Left ventricle myocardium inferior (tissue), 1 donor: ENCODE measurements at regions not wholly inside any gene's neighbourhood (a gene's known extent, or its start where the extent isn't known, plus 50 kb on each side); places are given as distances from the start of the nearest gene placed in this dataset.

Source experiments
- DNase-seq: peaks from one replicate; pipeline ENCODE4 v3.0.0-alpha.2; 2020
- H3K27ac ChIP-seq: fragments of 200-600 bp; replicated peaks from 2 replicates; pipeline ENCODE4 v1.8.0; 2021
- H3K27me3 ChIP-seq: fragments of 200-600 bp; 2 replicates; pipeline ENCODE4 v1.8.0; 2021; ENCODE audit warnings: low read depth
- H3K36me3 ChIP-seq: fragments of 200-600 bp; 2 replicates; pipeline ENCODE4 v1.8.0; 2021
- H3K4me1 ChIP-seq: fragments of 200-600 bp; 2 replicates; pipeline ENCODE4 v1.8.0; 2021
- H3K4me3 ChIP-seq: fragments of 200-600 bp; 2 replicates; pipeline ENCODE4 v1.8.0; 2021; ENCODE audit warnings: mild to moderate bottlenecking, moderate library complexity
- H3K9me3 ChIP-seq: fragments of 200-600 bp; replicated peaks from 2 replicates; pipeline ENCODE4 v1.8.0; 2021
- intact Hi-C: fragments of 100-400 bp; cut with micrococcal nuclease; formaldehyde crosslinking; loops from one replicate; pipeline ENCODE4 v1.11.0; 2022
- TF ChIP-seq, protein P1 (sequence below): fragments of 200-600 bp; IDR thresholded peaks from 2 replicates; pipeline ENCODE4 v1.8.0; 2021; ENCODE audit warnings: antibody characterized with exemption, mild to moderate bottlenecking, borderline replicate concordance
- donor health status: DM: no; HTN: yes; CAD: no; lungs with severe emphysema.

- no peaks in the 10 kb centered on the region for H3K36me3 ChIP-seq
- TF ChIP-seq, protein P1, sequence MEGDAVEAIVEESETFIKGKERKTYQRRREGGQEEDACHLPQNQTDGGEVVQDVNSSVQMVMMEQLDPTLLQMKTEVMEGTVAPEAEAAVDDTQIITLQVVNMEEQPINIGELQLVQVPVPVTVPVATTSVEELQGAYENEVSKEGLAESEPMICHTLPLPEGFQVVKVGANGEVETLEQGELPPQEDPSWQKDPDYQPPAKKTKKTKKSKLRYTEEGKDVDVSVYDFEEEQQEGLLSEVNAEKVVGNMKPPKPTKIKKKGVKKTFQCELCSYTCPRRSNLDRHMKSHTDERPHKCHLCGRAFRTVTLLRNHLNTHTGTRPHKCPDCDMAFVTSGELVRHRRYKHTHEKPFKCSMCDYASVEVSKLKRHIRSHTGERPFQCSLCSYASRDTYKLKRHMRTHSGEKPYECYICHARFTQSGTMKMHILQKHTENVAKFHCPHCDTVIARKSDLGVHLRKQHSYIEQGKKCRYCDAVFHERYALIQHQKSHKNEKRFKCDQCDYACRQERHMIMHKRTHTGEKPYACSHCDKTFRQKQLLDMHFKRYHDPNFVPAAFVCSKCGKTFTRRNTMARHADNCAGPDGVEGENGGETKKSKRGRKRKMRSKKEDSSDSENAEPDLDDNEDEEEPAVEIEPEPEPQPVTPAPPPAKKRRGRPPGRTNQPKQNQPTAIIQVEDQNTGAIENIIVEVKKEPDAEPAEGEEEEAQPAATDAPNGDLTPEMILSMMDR: no peak
- intact Hi-C loops: no loop called here
- DNase-seq: no peak
- no peak overlapping the region for H3K4me3 ChIP-seq
- no peaks in the 10 kb centered on the region for H3K4me1 ChIP-seq
- no peak overlapping the region for H3K27ac ChIP-seq
- no peaks in the 10 kb centered on the region for H3K27me3 ChIP-seq
- H3K9me3 ChIP-seq: no peaks in the 10 kb centered on the region
Measured at GRCh38 chr18:41630232-41630886, 324.7 kb upstream of the PIK3C3 start.

- Histone ChIP-seq H3K4me1 (no peaks in the 10 kb centered on the region), H3K36me3 (no peaks in the 10 kb centered on the region), H3K4me3 (no peak overlapping the region), H3K27me3 (no peaks in the 10 kb centered on the region), H3K9me3 (no peaks in the 10 kb centered on the region), H3K27ac (no peak overlapping the region)
- TF ChIP-seq, protein P1: no peak
- no peak for DNase-seq
- intact Hi-C loops: no loop called here
Measured at GRCh38 chr18:41624460-41624859, 330.6 kb upstream of the PIK3C3 start.

DNA sequence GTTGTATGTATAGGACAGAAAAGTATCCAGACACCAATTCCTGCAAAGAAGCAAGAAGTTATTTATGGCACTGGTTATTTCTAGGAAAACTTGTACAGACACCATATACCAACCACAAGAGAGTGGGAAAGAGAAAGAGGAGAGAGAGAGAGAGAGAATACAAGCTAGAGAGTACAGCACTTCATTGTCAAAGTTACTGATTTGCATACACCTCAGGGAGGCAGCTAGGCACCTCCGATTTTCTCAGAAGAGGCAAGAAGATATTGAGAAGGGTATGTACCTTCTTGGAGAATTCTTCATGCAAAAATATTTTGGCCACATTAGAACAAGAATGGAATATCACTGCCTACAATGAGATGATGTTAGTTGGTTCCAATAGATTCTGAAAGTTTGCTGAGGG, 333.9 kb upstream of the PIK3C3 start:
- Histone ChIP-seq H3K4me3 (no peak overlapping the region), H3K9me3 (no peaks in the 10 kb centered on the region), H3K4me1 (no peaks in the 10 kb centered on the region), H3K27ac (no peak overlapping the region), H3K36me3 (no peaks in the 10 kb centered on the region), H3K27me3 (no peaks in the 10 kb centered on the region)
- DNase-seq: no peak
- intact Hi-C loops: no loop called here
- TF ChIP-seq, protein P1: no peak

DNA sequence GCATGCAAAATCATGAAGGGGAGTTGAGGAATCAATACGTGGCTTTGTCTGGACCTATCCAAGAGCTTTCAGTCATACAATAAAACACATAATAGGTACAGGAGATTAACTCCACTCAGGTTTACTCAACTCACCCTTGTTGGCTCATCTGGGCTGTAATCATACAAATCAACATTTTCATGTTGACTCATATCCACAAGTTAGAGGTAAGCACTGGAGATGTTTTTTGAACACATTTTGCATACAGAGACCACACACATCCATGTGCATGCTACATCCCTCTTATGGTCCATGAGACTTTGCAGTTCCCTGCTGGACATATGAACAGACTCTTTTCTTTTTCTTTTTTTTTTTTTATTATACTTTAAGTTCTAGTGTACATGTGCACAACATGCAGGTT, 336.9 kb upstream of the PIK3C3 start:
- no peak for DNase-seq
- no peaks in the 10 kb centered on the region for H3K36me3 ChIP-seq
- intact Hi-C loops: no loop called here
- H3K27me3 ChIP-seq: no peaks in the 10 kb centered on the region
- no peak overlapping the region for H3K27ac ChIP-seq
- H3K9me3 ChIP-seq: no peaks in the 10 kb centered on the region
- H3K4me3 ChIP-seq: no peak overlapping the region
- H3K4me1 ChIP-seq: no peaks in the 10 kb centered on the region
- TF ChIP-seq, protein P1: no peak

DNA sequence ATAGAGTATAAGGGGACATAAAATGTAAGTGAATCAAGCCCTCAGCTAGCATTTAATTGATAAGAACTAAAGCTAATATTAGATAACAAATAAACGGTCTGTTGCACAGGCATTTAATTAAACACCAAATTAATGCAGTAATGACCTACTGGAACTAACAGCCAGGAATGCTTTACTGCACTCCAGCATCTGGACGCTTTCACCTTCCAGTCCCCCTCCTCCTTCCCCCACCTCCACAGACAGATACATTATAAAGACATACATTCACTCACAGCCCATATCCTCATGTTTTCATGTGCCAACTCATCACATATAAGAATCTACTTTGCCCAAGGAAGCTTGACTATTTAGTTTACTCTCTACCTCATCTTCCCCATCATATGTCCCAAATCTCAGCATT, 337.4 kb upstream of the PIK3C3 start:
- no peaks in the 10 kb centered on the region for H3K4me1 ChIP-seq
- H3K4me3 ChIP-seq: no peak overlapping the region
- H3K27me3 ChIP-seq: no peaks in the 10 kb centered on the region
- intact Hi-C loops: no loop called here
- no peak for DNase-seq
- TF ChIP-seq, protein P1: no peak
- H3K9me3 ChIP-seq: no peaks in the 10 kb centered on the region
- H3K36me3 ChIP-seq: no peaks in the 10 kb centered on the region
- no peak overlapping the region for H3K27ac ChIP-seq
